K562 (cell line): ENCODE measurements at regions not wholly inside any gene's neighbourhood (a gene's known extent, or its start where the extent isn't known, plus 50 kb on each side); places are given as distances from the start of the nearest gene placed in this dataset.

ENCODE experiments used
- ATF2 ChIP-seq: sonication (generic); formaldehyde crosslinking; IDR thresholded peaks from 2 replicates; pipeline ENCODE4 v1.8.1; 2022; ENCODE audit warnings: missing genetic modification reagents
- EHMT2 ChIP-seq: fragments of 450-650 bp; IDR thresholded peaks from 2 replicates; pipeline ENCODE4 v1.6.1; 2018; ENCODE audit warnings: antibody characterized with exemption
- ELK1 ChIP-seq: sonication (generic); formaldehyde crosslinking; IDR thresholded peaks from 2 replicates; pipeline ENCODE4 v1.8.1; 2022; ENCODE audit warnings: missing genetic modification reagents
- HNRNPUL1 ChIP-seq: fragments of 200-400 bp; formaldehyde crosslinking; IDR thresholded peaks from 2 replicates; pipeline ENCODE4 v1.6.1; 2017; ENCODE audit warnings: low read length
- REST ChIP-seq, 2 experiments: fragments of 450-650 bp; formaldehyde crosslinking in 1 of 2; IDR thresholded peaks; 2 replicates each; pipeline versions ENCODE4 v1.4.0 to v1.6.1; 2014 to 2020; ENCODE audit warnings: mild to moderate bottlenecking in 2 of 2, borderline replicate concordance in 1 of 2, low read depth in 1 of 2
- ZNF561 ChIP-seq: fragments of 450-650 bp; formaldehyde crosslinking; conservative IDR thresholded peaks from 2 replicates; pipeline ENCODE4 v1.4.0; 2020; ENCODE audit warnings: mild to moderate bottlenecking, moderate library complexity

GRCh38 chr3:145807990-145808389, 353.0 kb downstream of the PLOD2 start (continued):
- no peak for TF ChIP-seq REST (IDR thresholded peaks at IDR 0.05; ENCODE audit: borderline replicate concordance)
- TF ChIP-seq REST (CRISPR knock-in tag; IDR thresholded peaks at IDR 0.05; ENCODE audit: low read depth), result no peak
- TF ChIP-seq ELK1, result no peak
- no peak for TF ChIP-seq EHMT2
- TF ChIP-seq ATF2 (CRISPR knock-in tag), result no peak
- no peak for TF ChIP-seq ZNF561 (CRISPR knock-in tag)
- TF ChIP-seq HNRNPUL1, result no peak
